ENCODE measurements at regions not wholly inside any gene's neighbourhood (a gene's known extent, or its start where the extent isn't known, plus 50 kb on each side); places are given as distances from the start of the nearest gene placed in this dataset.
"Not testable (repeated sequence)": the region's sequence is repeated elsewhere in the genome, so short reads cannot be mapped to it uniquely, and the experiment has no call there.

DNA sequence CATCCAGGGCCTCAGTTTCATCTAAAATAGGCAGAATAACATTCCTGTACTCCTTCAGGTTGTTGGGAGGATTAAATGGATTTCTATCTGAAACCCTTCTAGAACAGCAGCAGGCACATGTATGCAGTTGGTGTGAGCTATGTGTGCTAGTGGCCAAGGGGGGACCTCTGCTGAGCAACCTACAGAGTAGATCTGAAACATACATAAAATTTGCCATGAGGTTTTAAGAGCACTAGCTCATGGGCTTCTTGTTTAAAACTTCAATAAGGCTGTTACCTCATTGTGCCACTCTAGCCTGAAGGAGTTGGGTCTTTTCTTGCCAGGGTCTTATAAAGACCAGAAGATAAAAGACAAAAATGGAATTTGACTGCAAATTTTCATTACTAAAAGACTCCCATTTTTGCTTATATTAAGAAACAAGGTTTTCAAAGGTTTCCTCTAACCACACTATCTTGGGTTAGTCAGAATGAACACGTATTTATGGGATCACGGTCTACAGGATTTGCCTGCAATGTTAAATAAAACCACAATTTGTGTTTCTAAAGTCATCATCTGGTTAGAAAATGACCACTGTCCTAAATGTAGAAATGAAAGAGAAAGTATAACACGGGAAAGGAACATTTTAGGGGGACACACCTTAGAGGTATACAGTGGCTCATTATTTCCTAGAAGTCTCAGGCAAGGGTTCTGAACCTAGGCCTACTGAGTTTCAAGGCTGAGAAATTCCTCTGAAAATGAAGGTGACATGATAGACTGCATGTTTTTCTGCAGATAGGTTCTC is 144.9 kb upstream of the OLIG3 start:
- peak overlapping the region; percentile 28 for H3K4me3 Mint-ChIP-seq

DNA sequence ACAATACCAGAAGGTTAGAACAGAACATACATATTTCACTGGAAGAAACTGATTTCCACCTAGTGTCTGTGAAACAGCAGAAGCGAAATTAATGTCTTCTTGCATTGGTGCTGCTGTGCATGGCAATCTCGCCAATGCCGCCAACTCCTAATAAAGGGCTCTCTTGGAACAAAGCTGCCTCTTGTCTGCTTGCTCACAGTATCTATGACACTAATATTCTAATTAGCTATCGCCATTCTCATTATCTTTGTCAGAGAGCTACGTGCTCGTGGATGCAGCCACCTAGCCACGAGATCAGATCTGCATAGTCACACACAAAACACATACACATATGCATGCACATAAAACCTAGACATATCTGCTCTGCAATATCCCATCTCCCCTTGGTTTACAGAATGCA is 145.9 kb upstream of the OLIG3 start:
- no peaks in the 10 kb centered on the region for H3K9me3 Mint-ChIP-seq
- no peak overlapping the region for H3K27ac Mint-ChIP-seq
- peaks cover 6% of the 10 kb centered on the region for H3K4me1 Mint-ChIP-seq
- H3K4me3 Mint-ChIP-seq, result no peak overlapping the region
- ATAC-seq (replicated peaks), result no peak
- H3K27me3 Mint-ChIP-seq, result no peaks in the 10 kb centered on the region
- H3K36me3 Mint-ChIP-seq (ENCODE audit: low read depth), result no peaks in the 10 kb centered on the region

More for the DNA sequence above, 144.9 kb upstream of the OLIG3 start:
- peak overlapping the region; percentile 40 for H3K27ac Mint-ChIP-seq
- no peaks in the 10 kb centered on the region for H3K9me3 Mint-ChIP-seq
- H3K4me1 Mint-ChIP-seq, result peaks cover 6% of the 10 kb centered on the region
- peak; percentile 88 for ATAC-seq (replicated peaks)
- no peaks in the 10 kb centered on the region for H3K36me3 Mint-ChIP-seq (ENCODE audit: low read depth)
- no peaks in the 10 kb centered on the region for H3K27me3 Mint-ChIP-seq

DNA sequence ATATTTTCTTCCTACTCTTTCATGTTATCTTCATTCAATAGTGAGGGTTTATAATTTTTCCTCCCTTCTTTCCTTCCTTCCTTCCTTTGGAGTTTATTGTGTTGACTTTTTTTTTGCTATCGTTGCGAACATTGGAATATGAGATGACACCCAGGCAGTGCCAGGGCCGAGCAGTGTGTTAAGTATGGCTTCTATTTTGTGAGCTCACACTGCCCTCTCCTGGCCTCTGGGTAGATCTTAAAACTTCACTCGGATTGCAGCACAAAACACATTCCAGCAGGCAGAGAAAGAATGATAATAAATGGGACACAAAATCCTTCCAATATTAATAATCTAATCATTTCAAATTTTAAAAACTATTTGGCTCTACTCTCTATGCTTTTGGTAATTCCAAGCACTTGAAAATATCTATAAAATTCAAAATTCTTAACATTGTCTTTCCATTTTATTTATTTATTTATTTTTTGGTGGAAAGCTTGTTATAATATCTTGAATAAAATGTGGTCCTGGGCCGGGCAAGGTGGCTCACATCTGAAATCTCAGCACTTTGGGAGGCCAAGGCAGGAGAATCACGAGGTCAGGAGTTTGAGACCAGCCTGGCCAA is 147.4 kb upstream of the OLIG3 start:
- no peak overlapping the region for H3K27ac Mint-ChIP-seq
- H3K36me3 Mint-ChIP-seq (ENCODE audit: low read depth), result no peaks in the 10 kb centered on the region
- H3K9me3 Mint-ChIP-seq, result no peaks in the 10 kb centered on the region
- H3K4me1 Mint-ChIP-seq, result peaks cover 6% of the 10 kb centered on the region
- H3K4me3 Mint-ChIP-seq, result no peak overlapping the region
- H3K27me3 Mint-ChIP-seq, result no peaks in the 10 kb centered on the region
- peak; percentile 73 for ATAC-seq (replicated peaks)

DNA sequence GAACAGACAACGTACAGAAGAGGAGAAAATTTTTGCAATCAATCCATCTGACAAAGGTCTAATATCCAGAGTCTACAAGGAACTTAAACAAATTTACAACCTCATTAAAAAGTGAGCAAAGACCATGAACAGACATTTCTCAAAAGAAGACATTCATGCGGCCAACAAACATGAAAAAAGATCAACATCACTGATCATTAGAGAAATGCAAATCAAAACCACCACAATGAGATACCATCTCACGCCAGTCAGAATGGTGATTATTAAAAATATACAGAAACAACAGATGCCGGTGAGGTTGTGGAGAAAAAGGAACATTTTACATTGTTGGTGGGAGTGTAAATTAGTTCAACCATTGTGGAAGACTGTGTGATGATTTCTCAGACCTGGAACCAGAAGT is 149.0 kb upstream of the OLIG3 start:
- not testable (repeated sequence) for H3K9me3 Mint-ChIP-seq; H3K4me1 Mint-ChIP-seq; H3K27me3 Mint-ChIP-seq; H3K4me3 Mint-ChIP-seq; ATAC-seq (replicated peaks); H3K27ac Mint-ChIP-seq; H3K36me3 Mint-ChIP-seq (ENCODE audit: low read depth)

DNA sequence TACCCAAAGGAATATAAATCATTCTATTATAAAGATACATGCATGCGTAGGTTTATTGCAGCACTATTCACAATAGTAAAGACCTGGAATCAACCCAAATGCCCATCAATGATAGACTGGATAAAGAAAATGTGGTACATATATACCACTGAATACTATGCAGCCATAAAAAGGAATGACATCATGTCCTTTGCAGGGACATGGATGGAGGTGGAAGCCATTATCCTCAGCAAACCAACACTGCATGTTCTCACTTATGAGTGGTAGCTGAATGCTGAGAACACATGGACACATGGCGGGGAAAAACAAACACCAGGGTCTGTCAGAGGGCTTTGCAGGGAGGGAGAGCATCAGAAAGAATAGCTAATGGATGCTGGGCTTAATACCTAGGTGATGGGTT is 149.4 kb upstream of the OLIG3 start:
- not testable (repeated sequence) for H3K27ac Mint-ChIP-seq; ATAC-seq (replicated peaks); H3K36me3 Mint-ChIP-seq (ENCODE audit: low read depth); H3K4me3 Mint-ChIP-seq; H3K9me3 Mint-ChIP-seq; H3K27me3 Mint-ChIP-seq
- H3K4me1 Mint-ChIP-seq, result peaks cover 12% of the 10 kb centered on the region

DNA sequence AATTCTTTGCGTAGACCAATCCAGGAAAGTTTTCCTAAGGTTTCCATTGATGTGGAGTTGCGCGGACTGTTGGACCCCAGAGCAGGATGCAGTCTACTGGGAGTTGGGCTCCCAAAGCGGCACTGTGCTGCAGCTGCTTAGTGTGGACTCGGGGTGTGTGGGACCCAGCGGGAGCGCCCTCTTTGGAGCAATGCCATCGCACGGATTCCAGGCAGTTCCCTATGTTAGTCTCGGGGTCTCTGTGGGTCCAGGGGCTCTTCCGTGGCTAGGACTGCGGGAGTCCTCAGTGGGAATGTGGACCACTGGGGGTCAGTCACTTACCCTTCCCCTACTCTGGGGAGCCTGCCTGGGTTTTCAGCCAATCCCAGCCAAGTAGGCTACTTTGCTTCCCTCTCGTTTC is 151.7 kb upstream of the OLIG3 start:
- no peak for ATAC-seq (replicated peaks)
- Mint-ChIP-seq H3K27ac (no peak overlapping the region), H3K4me1 (peaks cover 6% of the 10 kb centered on the region)

DNA sequence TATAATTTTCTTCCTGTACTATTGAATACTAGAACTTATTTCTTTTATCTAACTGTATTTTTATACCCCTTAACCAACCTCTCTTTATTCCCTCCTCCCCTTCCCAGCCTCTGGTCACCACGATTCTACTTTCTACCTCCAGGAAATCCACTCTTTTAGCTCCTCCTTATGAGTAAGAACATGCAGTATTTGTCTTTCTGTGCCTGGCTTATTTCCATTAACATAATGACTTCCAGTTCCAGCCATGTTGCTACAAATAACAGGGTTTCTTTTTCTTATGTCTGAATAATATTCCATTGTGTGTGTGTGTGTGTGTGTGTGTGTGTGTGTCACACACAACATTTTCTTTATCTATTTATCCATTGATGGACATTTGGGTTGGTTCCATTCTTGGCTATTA is 152.3 kb upstream of the OLIG3 start:
- peaks cover 6% of the 10 kb centered on the region for H3K4me1 Mint-ChIP-seq

More for the DNA sequence above, 151.7 kb upstream of the OLIG3 start:
- H3K27me3 Mint-ChIP-seq, result peaks cover 10% of the 10 kb centered on the region
- no peaks in the 10 kb centered on the region for H3K9me3 Mint-ChIP-seq
- H3K4me3 Mint-ChIP-seq, result no peak overlapping the region
- H3K36me3 Mint-ChIP-seq (ENCODE audit: low read depth), result no peaks in the 10 kb centered on the region

DNA sequence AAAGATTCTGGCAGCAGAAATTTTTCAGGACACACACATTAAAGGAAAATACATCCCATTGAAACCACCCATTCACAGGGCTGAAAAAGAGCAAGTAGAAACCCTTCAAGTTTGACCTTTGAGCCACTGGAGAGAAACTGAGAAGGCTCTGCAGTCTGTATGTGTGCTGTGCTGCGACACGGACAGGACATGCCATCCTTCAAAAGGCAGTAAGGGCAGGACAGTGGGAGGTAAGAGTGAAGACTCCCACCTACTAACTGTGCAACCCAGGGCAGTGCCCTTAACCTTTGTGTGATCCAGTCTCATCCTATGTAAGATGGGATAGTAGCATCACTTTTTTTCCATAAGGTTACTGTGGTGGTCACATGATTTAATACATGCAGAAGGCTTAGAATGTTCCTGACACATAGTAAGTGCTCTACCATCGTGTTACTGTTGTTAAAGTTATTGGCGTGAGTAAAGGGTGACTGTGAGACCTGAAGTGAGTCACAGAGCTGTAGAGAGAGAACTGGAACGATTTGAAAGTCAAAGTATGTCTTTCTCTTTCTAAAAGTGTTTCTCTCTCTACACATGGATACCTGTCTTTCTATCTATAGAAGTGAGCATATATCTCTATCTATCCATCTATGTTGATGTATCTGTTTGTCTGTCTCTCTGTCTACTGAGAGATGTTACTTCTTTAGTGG is 153.7 kb upstream of the OLIG3 start:
- Mint-ChIP-seq H3K36me3 (ENCODE audit: low read depth) (no peaks in the 10 kb centered on the region), H3K4me3 (peak overlapping the region; percentile 49), H3K27ac (peak overlapping the region; percentile 58), H3K9me3 (no peaks in the 10 kb centered on the region), H3K27me3 (peaks cover 10% of the 10 kb centered on the region), H3K4me1 (peaks cover 6% of the 10 kb centered on the region)
- peak; percentile 97 for ATAC-seq (replicated peaks)

More for the DNA sequence above, 152.3 kb upstream of the OLIG3 start:
- H3K27ac Mint-ChIP-seq, result peak overlapping the region; percentile 58
- H3K4me3 Mint-ChIP-seq, result no peak overlapping the region
- H3K36me3 Mint-ChIP-seq (ENCODE audit: low read depth), result no peaks in the 10 kb centered on the region
- no peaks in the 10 kb centered on the region for H3K9me3 Mint-ChIP-seq
- ATAC-seq (replicated peaks), result no peak
- H3K27me3 Mint-ChIP-seq, result peaks cover 10% of the 10 kb centered on the region

DNA sequence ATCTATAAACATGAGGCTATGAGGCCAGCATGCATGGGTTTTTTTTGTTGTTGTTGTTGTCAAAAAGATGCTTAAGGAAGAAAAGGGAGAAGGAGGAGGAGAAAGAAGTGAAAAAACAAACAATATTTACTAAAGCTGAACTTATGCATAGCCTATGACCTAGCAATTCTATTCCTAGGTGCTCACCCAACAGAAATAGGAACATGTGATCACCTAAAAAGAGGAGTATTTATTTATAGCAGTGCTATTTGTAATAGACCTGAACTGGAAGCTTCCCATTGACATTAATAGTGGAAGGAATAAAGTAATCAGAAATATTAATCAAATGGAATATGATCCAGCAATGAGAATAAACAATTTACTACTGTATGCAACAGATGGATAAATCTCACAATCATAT is 156.5 kb upstream of the OLIG3 start:
- ATAC-seq (replicated peaks), result no peak
- Mint-ChIP-seq H3K27ac (no peak overlapping the region), H3K4me1 (peaks cover 6% of the 10 kb centered on the region), H3K27me3 (peaks cover 10% of the 10 kb centered on the region), H3K9me3 (no peaks in the 10 kb centered on the region), H3K4me3 (no peak overlapping the region), H3K36me3 (ENCODE audit: low read depth) (no peaks in the 10 kb centered on the region)

DNA sequence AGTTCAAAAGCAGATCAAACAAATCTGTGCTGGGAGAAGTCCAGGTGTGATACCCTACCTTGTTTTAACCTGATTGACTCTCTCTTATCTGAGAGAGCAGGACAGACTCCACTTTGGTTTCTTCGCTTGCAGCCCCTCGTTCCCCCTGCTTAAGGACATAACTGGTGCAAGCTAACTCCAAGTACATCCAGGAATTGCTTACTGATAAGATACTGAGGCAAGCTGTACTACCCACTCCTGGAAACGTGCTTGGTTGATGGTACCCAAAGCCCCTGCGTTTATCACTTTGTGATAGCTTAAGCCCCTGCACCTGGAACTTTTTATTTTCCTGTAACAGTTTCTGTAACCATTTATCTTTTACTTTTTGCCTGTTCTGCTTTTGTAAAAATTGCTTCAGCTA is 157.0 kb upstream of the OLIG3 start:
- peaks cover 10% of the 10 kb centered on the region for H3K27me3 Mint-ChIP-seq
- no peak overlapping the region for H3K4me3 Mint-ChIP-seq
- H3K27ac Mint-ChIP-seq, result no peak overlapping the region
- H3K9me3 Mint-ChIP-seq, result no peaks in the 10 kb centered on the region
- H3K36me3 Mint-ChIP-seq (ENCODE audit: low read depth), result no peaks in the 10 kb centered on the region
- H3K4me1 Mint-ChIP-seq, result peaks cover 6% of the 10 kb centered on the region
- ATAC-seq (replicated peaks), result no peak

DNA sequence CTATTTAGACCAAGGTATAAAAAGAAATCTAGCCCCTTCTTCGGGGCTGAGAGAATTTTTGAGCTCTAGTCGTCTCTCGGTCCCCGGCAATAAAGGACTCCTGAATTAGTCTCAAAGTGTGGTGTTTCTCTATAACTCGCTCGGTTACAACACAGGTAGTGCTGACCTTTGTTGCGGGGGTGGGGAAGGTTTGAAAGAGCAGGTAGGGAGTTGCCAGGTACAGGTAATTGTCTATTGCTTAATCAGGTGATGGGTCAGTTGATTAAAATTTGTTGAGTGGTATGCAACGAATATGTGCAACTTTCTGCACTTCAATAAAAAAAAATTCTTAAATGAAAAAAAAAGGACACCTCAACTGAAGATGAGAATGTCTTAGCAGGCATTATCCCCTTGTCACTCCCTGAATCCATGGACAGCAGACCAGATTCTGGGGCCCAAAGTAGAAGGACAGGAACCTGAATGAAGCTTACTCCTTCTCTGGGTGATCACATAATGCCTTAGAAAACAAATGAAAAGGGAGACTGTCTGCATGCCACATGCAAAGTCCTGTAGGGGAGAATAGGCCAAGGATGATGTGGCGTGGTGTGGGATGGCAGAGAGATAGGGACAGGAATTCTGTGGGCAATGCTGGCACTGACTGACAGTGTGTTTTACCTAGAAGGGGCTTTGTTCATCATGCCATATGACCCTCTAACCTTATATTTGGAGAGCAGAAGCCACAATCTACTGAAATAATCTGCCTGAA is 157.6 kb upstream of the OLIG3 start:
- H3K36me3 Mint-ChIP-seq (ENCODE audit: low read depth), result no peaks in the 10 kb centered on the region
- H3K27me3 Mint-ChIP-seq, result peaks cover 10% of the 10 kb centered on the region
- H3K27ac Mint-ChIP-seq, result no peak overlapping the region
- no peaks in the 10 kb centered on the region for H3K9me3 Mint-ChIP-seq
- no peak for ATAC-seq (replicated peaks)
- H3K4me1 Mint-ChIP-seq, result peaks cover 6% of the 10 kb centered on the region
- H3K4me3 Mint-ChIP-seq, result no peak overlapping the region

DNA sequence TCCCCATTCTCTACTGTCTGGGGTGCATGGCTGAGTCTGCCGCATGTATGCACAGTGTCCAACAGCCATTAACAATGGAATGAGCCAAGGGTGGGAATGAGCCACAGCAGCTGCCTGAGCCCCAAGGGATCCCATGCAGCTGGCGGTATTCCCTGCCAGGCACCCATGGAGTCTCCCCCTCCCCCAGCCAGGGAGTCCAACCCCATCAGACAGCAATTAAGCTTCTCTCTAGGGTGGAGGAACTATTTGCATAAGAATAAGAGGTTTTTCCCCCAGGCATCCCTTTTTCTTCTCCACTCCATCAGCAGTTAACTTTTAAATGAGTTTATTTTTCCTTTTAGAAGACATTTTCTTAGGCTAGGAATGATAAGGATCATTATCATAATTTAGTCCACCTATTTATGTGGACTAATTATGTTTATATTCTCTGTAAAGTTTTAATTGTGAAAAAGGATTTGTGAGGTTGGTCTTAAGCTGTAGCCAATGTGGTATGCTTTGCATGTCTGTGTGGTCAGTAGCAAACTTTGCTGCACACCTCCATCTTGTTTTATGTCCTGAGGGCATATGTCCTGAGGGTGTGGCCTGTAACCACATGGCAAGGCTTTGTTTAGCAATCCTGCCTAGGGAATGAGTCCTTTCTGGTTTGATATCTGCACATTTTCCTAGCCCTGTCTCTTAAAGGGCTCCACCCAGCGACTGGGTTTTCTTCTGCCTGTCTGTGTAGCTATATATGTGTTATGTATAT is 158.9 kb upstream of the OLIG3 start:
- Mint-ChIP-seq H3K27ac (no peak overlapping the region), H3K27me3 (peaks cover 5% of the 10 kb centered on the region), H3K9me3 (no peaks in the 10 kb centered on the region), H3K4me3 (no peak overlapping the region), H3K4me1 (peaks cover 11% of the 10 kb centered on the region), H3K36me3 (ENCODE audit: low read depth) (peaks cover 11% of the 10 kb centered on the region)
- no peak for ATAC-seq (replicated peaks)

DNA sequence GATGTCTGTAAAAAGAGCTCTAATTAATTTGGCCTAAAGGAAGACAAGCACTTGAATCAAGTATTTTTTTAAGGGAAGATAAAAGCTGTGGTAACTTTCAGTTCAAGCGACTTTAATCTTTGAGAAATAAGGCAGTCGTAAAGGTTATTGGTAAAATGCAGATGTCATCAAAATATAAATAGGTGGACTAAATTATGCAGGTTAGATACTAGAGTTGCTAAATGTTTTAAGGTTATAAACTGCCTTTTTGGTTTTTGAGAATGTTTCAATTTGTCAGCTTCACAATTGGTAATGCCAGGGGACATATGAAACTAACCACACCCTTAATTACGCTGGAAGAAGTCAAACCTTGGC is 159.5 kb upstream of the OLIG3 start:
- no peak for ATAC-seq (replicated peaks)
- Mint-ChIP-seq H3K4me1 (peaks cover 13% of the 10 kb centered on the region), H3K36me3 (ENCODE audit: low read depth) (peaks cover 11% of the 10 kb centered on the region), H3K9me3 (no peaks in the 10 kb centered on the region), H3K4me3 (no peak overlapping the region), H3K27ac (no peak overlapping the region), H3K27me3 (peaks cover 3% of the 10 kb centered on the region)

DNA sequence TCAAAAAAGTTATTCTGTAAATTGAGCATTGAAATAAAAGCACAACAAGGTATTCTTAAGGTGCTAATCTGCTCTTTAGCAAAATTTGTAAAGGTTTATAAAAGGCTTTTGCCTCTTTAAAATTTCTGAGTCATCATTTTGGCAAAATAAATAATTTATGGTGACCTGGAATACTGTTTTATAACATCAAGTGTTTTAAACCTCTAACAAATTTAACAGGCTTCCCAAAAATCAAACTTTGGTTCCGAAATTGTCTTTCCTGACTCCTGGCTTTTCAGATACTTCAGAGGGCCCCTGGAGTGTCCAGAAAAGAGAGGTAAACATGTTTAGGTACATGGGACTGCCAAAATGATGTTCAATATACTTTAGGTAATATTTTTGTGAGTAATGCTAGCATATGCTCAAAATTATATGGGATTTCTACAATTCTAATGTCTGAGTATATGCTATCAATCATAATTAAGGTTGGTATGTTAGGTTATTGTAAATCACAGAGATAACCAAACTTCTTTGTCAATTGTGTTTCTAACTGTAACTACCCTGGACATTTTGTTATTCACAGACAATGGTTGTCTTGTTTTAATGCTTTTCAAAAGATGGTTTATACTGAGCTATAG is 160.3 kb upstream of the OLIG3 start:
- H3K36me3 Mint-ChIP-seq (ENCODE audit: low read depth), result peaks cover 11% of the 10 kb centered on the region
- no peak for ATAC-seq (replicated peaks)
- H3K4me1 Mint-ChIP-seq, result peaks cover 13% of the 10 kb centered on the region
- no peaks in the 10 kb centered on the region for H3K9me3 Mint-ChIP-seq
- H3K4me3 Mint-ChIP-seq, result no peak overlapping the region
- H3K27ac Mint-ChIP-seq, result no peak overlapping the region
- H3K27me3 Mint-ChIP-seq, result peaks cover 1% of the 10 kb centered on the region
